K562 (cell line): ENCODE measurements at regions not wholly inside any gene's neighbourhood (a gene's known extent, or its start where the extent isn't known, plus 50 kb on each side); places are given as distances from the start of the nearest gene placed in this dataset.

Source experiments
- CC2D1A ChIP-seq: fragments of 450-650 bp; IDR thresholded peaks from 2 replicates; pipeline ENCODE4 v1.6.1; 2017; ENCODE audit warnings: mild to moderate bottlenecking
- CCAR2 ChIP-seq: fragments of 200-400 bp; formaldehyde crosslinking; IDR thresholded peaks from 2 replicates; pipeline ENCODE4 v1.6.1; 2017; ENCODE audit warnings: mild to moderate bottlenecking, low read depth, low read length
- ELF2 ChIP-seq: fragments of 250-450 bp; sonication (Bioruptor Pico); IDR thresholded peaks from 2 replicates; pipeline ENCODE4 v1.5.0; 2021; ENCODE audit warnings: mild to moderate bottlenecking
- EWSR1 ChIP-seq: fragments of 450-650 bp; IDR thresholded peaks from 2 replicates; pipeline ENCODE4 v1.6.1; 2018; ENCODE audit warnings: borderline replicate concordance, mild to moderate bottlenecking, low read depth, moderate library complexity; ENCODE audit not compliant: partially characterized antibody
- KDM2B ChIP-seq: fragments of 250-450 bp; sonication (Bioruptor Pico); IDR thresholded peaks from 2 replicates; pipeline ENCODE4 v1.8.0; 2021; ENCODE audit warnings: mild to moderate bottlenecking, moderate library complexity
- MXI1 ChIP-seq: IDR thresholded peaks from 2 replicates; pipeline ENCODE4 v1.6.1; 2011; ENCODE audit warnings: low read depth, mild to moderate bottlenecking, improper control_type of control experiment, low read length
- NFIX ChIP-seq: fragments of 250-450 bp; sonication (Bioruptor Pico); IDR thresholded peaks from 2 replicates; pipeline ENCODE4 v1.4.0; 2020; ENCODE audit warnings: low read depth, mild to moderate bottlenecking, moderate library complexity
- NONO ChIP-seq, 2 experiments: fragments of 200-400 bp in 1 of 2; fragments of 450-650 bp in 1 of 2; formaldehyde crosslinking in 1 of 2; IDR thresholded peaks; 2 replicates each; pipeline ENCODE4 v1.6.1; 2017; ENCODE audit warnings: low read depth in 2 of 2, mild to moderate bottlenecking in 2 of 2, moderate library complexity in 2 of 2, low read length in 1 of 2
- PTRF ChIP-seq: fragments of 450-650 bp; IDR thresholded peaks from 2 replicates; pipeline ENCODE4 v1.6.1; 2016; ENCODE audit warnings: mild to moderate bottlenecking, missing genetic modification characterization, missing compliant biosample characterization
- TEAD2 ChIP-seq: fragments of 450-650 bp; IDR thresholded peaks from 2 replicates; pipeline ENCODE4 v1.6.1; 2016; ENCODE audit warnings: missing genetic modification characterization, control low read depth, missing compliant biosample characterization
- ZNF23 ChIP-seq: fragments of 250-450 bp; sonication (Bioruptor Pico); IDR thresholded peaks from 2 replicates; pipeline ENCODE4 v1.4.0; 2020; ENCODE audit warnings: mild to moderate bottlenecking
- ZNF589 ChIP-seq: fragments of 200-800 bp; sonication (Bioruptor generic); IDR thresholded peaks from 2 replicates; pipeline ENCODE4 v1.6.1; 2016; ENCODE audit warnings: low read depth, missing genetic modification characterization, missing compliant biosample characterization
- TF ChIP-seq, protein P1 (sequence below), 2 experiments: fragments of 450-650 bp in 1 of 2; sonication (generic) in 1 of 2; formaldehyde crosslinking; conservative IDR thresholded peaks; 2 replicates each; pipeline versions ENCODE4 v1.4.0 to v1.8.1; 2020 to 2022; ENCODE audit warnings: mild to moderate bottlenecking in 1 of 2, missing genetic modification reagents in 1 of 2
- TF ChIP-seq, protein P2 (sequence below): fragments of 450-650 bp; formaldehyde crosslinking; IDR thresholded peaks from 2 replicates; pipeline ENCODE4 v1.4.0; 2020; ENCODE audit warnings: mild to moderate bottlenecking, moderate library complexity
- TF ChIP-seq, protein P3 (sequence below): conservative IDR thresholded peaks from 2 replicates; pipeline ENCODE4 v1.6.1; 2011; ENCODE audit warnings: low read depth, mild to moderate bottlenecking, low read length; ENCODE audit not compliant: control insufficient read depth
- TF ChIP-seq, protein P4 (sequence below), 3 experiments: fragments of 200-800 bp in 1 of 3; fragments of 250-450 bp in 1 of 3; fragments of 450-650 bp in 1 of 3; sonication (Bioruptor Pico) in 1 of 3; sonication (Bioruptor generic) in 1 of 3; formaldehyde crosslinking in 1 of 3; IDR thresholded peaks; 2 replicates each; pipeline versions ENCODE4 v1.6.1 to v1.8.0; 2016 to 2022; ENCODE audit warnings: mild to moderate bottlenecking in 2 of 3, missing genetic modification characterization in 2 of 3, missing compliant biosample characterization in 1 of 3, moderate library complexity in 1 of 3
- TF ChIP-seq, protein P5 (sequence below): sonication (generic); formaldehyde crosslinking; IDR thresholded peaks from 2 replicates; pipeline ENCODE4 v1.8.0; 2022; ENCODE audit warnings: mild to moderate bottlenecking, missing genetic modification reagents, borderline replicate concordance

DNA sequence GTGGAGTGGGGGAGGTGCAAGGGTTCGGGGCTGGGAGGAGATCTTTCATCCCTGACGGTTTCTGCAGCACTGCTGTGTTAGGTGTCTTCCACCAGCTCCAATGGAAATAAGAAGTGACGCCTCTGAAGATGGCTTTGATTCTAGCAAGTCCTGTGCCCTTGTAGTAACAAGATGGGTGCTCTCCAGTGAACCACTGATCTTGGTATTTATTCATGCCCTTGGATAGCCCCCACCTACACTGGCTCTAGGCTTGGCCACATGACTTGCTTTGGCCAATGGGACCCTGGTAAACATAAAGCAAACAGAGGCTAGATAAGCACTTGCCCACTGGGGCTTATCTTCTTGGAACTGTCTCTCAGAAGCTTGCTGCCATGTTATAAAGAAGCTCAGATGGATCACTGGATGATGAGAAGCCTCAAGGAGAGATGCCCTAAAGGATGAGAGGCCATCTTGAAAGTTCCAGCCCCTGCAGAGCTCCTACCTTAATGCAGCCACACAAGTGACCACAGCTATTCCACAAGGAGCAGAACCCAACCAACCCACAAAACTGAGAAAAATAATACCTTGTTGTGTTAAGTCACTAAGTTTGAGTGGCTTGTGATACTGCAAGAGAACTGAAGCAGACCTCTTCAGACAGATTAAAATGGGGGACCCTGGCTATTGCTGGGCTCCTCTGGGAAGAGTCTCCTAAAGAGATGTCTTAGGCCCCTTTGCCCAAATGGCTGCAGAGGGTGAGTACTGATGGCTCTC is 137.9 kb downstream of the PDCD6IP start (continued):
- TF ChIP-seq, protein P1, sequence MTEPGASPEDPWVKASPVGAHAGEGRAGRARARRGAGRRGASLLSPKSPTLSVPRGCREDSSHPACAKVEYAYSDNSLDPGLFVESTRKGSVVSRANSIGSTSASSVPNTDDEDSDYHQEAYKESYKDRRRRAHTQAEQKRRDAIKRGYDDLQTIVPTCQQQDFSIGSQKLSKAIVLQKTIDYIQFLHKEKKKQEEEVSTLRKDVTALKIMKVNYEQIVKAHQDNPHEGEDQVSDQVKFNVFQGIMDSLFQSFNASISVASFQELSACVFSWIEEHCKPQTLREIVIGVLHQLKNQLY (CRISPR knock-in tag; conservative IDR thresholded peaks at IDR 0.05), result no peak
- TF ChIP-seq, protein P2, sequence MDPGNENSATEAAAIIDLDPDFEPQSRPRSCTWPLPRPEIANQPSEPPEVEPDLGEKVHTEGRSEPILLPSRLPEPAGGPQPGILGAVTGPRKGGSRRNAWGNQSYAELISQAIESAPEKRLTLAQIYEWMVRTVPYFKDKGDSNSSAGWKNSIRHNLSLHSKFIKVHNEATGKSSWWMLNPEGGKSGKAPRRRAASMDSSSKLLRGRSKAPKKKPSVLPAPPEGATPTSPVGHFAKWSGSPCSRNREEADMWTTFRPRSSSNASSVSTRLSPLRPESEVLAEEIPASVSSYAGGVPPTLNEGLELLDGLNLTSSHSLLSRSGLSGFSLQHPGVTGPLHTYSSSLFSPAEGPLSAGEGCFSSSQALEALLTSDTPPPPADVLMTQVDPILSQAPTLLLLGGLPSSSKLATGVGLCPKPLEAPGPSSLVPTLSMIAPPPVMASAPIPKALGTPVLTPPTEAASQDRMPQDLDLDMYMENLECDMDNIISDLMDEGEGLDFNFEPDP, result no peak
- TF ChIP-seq TEAD2 (tag) (no peak), CC2D1A (peak; percentile 78; the same call in 1 of the 2 replicates), ZNF23 (no peak), PTRF (no peak), NFIX (CRISPR knock-in tag) (no peak), NONO (IDR thresholded peaks at IDR 0.05; ENCODE audit: low read depth in 2 of 2, low read length in 1 of 2) (no peak), CCAR2 (no peak), MXI1 (no peak), KDM2B (CRISPR knock-in tag) (no peak), EWSR1 (no peak), ELF2 (CRISPR knock-in tag) (no peak), ZNF589 (CRISPR knock-in tag) (no peak)
- TF ChIP-seq, protein P3, sequence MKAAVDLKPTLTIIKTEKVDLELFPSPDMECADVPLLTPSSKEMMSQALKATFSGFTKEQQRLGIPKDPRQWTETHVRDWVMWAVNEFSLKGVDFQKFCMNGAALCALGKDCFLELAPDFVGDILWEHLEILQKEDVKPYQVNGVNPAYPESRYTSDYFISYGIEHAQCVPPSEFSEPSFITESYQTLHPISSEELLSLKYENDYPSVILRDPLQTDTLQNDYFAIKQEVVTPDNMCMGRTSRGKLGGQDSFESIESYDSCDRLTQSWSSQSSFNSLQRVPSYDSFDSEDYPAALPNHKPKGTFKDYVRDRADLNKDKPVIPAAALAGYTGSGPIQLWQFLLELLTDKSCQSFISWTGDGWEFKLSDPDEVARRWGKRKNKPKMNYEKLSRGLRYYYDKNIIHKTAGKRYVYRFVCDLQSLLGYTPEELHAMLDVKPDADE, result no peak
- TF ChIP-seq, protein P4, sequence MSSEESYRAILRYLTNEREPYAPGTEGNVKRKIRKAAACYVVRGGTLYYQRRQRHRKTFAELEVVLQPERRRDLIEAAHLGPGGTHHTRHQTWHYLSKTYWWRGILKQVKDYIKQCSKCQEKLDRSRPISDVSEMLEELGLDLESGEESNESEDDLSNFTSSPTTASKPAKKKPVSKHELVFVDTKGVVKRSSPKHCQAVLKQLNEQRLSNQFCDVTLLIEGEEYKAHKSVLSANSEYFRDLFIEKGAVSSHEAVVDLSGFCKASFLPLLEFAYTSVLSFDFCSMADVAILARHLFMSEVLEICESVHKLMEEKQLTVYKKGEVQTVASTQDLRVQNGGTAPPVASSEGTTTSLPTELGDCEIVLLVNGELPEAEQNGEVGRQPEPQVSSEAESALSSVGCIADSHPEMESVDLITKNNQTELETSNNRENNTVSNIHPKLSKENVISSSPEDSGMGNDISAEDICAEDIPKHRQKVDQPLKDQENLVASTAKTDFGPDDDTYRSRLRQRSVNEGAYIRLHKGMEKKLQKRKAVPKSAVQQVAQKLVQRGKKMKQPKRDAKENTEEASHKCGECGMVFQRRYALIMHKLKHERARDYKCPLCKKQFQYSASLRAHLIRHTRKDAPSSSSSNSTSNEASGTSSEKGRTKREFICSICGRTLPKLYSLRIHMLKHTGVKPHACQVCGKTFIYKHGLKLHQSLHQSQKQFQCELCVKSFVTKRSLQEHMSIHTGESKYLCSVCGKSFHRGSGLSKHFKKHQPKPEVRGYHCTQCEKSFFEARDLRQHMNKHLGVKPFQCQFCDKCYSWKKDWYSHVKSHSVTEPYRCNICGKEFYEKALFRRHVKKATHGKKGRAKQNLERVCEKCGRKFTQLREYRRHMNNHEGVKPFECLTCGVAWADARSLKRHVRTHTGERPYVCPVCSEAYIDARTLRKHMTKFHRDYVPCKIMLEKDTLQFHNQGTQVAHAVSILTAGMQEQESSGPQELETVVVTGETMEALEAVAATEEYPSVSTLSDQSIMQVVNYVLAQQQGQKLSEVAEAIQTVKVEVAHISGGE (CRISPR knock-in tag; IDR thresholded peaks at IDR 0.05), result peak in 1 of 3 experiments; percentile 67; a peak in 1 of 6 replicates
- TF ChIP-seq, protein P5, sequence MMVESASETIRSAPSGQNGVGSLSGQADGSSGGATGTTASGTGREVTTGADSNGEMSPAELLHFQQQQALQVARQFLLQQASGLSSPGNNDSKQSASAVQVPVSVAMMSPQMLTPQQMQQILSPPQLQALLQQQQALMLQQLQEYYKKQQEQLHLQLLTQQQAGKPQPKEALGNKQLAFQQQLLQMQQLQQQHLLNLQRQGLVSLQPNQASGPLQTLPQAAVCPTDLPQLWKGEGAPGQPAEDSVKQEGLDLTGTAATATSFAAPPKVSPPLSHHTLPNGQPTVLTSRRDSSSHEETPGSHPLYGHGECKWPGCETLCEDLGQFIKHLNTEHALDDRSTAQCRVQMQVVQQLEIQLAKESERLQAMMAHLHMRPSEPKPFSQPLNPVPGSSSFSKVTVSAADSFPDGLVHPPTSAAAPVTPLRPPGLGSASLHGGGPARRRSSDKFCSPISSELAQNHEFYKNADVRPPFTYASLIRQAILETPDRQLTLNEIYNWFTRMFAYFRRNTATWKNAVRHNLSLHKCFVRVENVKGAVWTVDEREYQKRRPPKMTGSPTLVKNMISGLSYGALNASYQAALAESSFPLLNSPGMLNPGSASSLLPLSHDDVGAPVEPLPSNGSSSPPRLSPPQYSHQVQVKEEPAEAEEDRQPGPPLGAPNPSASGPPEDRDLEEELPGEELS (CRISPR knock-in tag), result no peak; the same call in 1 of the 2 replicates
